H9 (cell line): ENCODE measurements at regions not wholly inside any gene's neighbourhood (a gene's known extent, or its start where the extent isn't known, plus 50 kb on each side); places are given as distances from the start of the nearest gene placed in this dataset.

Source experiments
- DNase-seq: peaks from one replicate; pipeline ENCODE4 v3.0.0-alpha.2; 2017
- H2AFZ ChIP-seq: one replicate; pipeline ENCODE4 v1.6.1; 2013; ENCODE audit warnings: mild to moderate bottlenecking, low read length, control low read depth, moderate library complexity
- H2AK5ac ChIP-seq: 2 replicates; pipeline ENCODE4 v1.6.1; 2013; ENCODE audit warnings: low read length, control low read depth, mixed read lengths; ENCODE audit not compliant: insufficient read length
- H2BK120ac ChIP-seq: one replicate; pipeline ENCODE4 v1.6.1; 2013; ENCODE audit warnings: low read depth, mild to moderate bottlenecking, low read length, control low read depth, inconsistent platforms; ENCODE audit not compliant: poor library complexity, severe bottlenecking
- H2BK12ac ChIP-seq: 2 replicates; pipeline ENCODE4 v1.6.1; 2013; ENCODE audit warnings: low read length, control low read depth, mixed read lengths, low read depth; ENCODE audit not compliant: insufficient read length
- H2BK15ac ChIP-seq: 2 replicates; pipeline ENCODE4 v1.6.1; 2013; ENCODE audit warnings: low read depth, low read length, control low read depth
- H2BK20ac ChIP-seq: one replicate; pipeline ENCODE4 v1.6.1; 2013; ENCODE audit warnings: low read depth, mild to moderate bottlenecking, low read length, control low read depth, inconsistent platforms; ENCODE audit not compliant: poor library complexity, severe bottlenecking
- H2BK5ac ChIP-seq: 2 replicates; pipeline ENCODE4 v1.6.1; 2013; ENCODE audit warnings: low read length, control low read depth, mixed read lengths; ENCODE audit not compliant: insufficient read length
- H3K14ac ChIP-seq: 2 replicates; pipeline ENCODE4 v1.6.1; 2013; ENCODE audit warnings: low read length, control low read depth; ENCODE audit not compliant: insufficient read depth
- H3K18ac ChIP-seq: 2 replicates; pipeline ENCODE4 v1.6.1; 2013; ENCODE audit warnings: low read depth, mild to moderate bottlenecking, mixed read lengths, low read length, control low read depth; ENCODE audit not compliant: insufficient read length
- H3K23ac ChIP-seq: 2 replicates; pipeline ENCODE4 v1.6.1; 2013; ENCODE audit warnings: low read length, control low read depth, mixed read lengths, low read depth; ENCODE audit not compliant: insufficient read length
- H3K23me2 ChIP-seq: 2 replicates; pipeline ENCODE4 v1.6.1; 2013; ENCODE audit warnings: low read depth, mild to moderate bottlenecking, mixed read lengths, low read length, control low read depth; ENCODE audit not compliant: insufficient read length, poor library complexity, severe bottlenecking
- H3K27ac ChIP-seq: 2 replicates; pipeline ENCODE4 v1.5.1; 2013; ENCODE audit warnings: low read length, control low read depth, mixed read lengths, low read depth; ENCODE audit not compliant: insufficient read length
- H3K27me3 ChIP-seq: 2 replicates; pipeline ENCODE4 v1.6.1; 2013; ENCODE audit warnings: low read length, control low read depth, inconsistent platforms; ENCODE audit not compliant: insufficient read depth
- H3K4ac ChIP-seq: 2 replicates; pipeline ENCODE4 v1.6.1; 2013; ENCODE audit warnings: low read depth, mild to moderate bottlenecking, control low read depth, inconsistent platforms, low read length, moderate library complexity
- H3K4me1 ChIP-seq: 2 replicates; pipeline ENCODE4 v1.6.1; 2013; ENCODE audit warnings: low read length, control low read depth, inconsistent platforms; ENCODE audit not compliant: insufficient read depth
- H3K4me2 ChIP-seq: 2 replicates; pipeline ENCODE4 v1.6.1; 2013; ENCODE audit warnings: low read length, control low read depth, mixed read lengths; ENCODE audit not compliant: insufficient read length, insufficient read depth
- H3K56ac ChIP-seq: 2 replicates; pipeline ENCODE4 v1.6.1; 2013; ENCODE audit warnings: low read depth, mild to moderate bottlenecking, mixed read lengths, low read length, control low read depth; ENCODE audit not compliant: insufficient read length
- H3K79me1 ChIP-seq: 2 replicates; pipeline ENCODE4 v1.6.1; 2013; ENCODE audit warnings: low read depth, mild to moderate bottlenecking, moderate library complexity, low read length, control low read depth, inconsistent platforms; ENCODE audit not compliant: insufficient read depth, poor library complexity, severe bottlenecking
- H3K79me2 ChIP-seq: 2 replicates; pipeline ENCODE4 v1.6.1; 2013; ENCODE audit warnings: low read length, control low read depth, inconsistent platforms; ENCODE audit not compliant: insufficient read depth
- H3K9ac ChIP-seq: 2 replicates; pipeline ENCODE4 v1.6.1; 2013; ENCODE audit warnings: low read length, control low read depth, mixed read lengths; ENCODE audit not compliant: insufficient read length; ENCODE audit errors: extremely low read depth
- H3K9me3 ChIP-seq: one replicate; pipeline ENCODE4 v1.6.1; 2013; ENCODE audit warnings: low read depth, low read length, inconsistent platforms; ENCODE audit not compliant: control insufficient read depth
- H3T11ph ChIP-seq: one replicate; pipeline ENCODE4 v1.6.1; 2013; ENCODE audit warnings: mild to moderate bottlenecking, low read length, control low read depth, inconsistent platforms
- H4K20me1 ChIP-seq: one replicate; pipeline ENCODE4 v1.6.1; 2013; ENCODE audit not compliant: control insufficient read depth, insufficient read length, insufficient read depth
- H4K5ac ChIP-seq: 2 replicates; pipeline ENCODE4 v1.6.1; 2013; ENCODE audit warnings: low read depth, mild to moderate bottlenecking, mixed read lengths, low read length, control low read depth; ENCODE audit not compliant: insufficient read length
- H4K8ac ChIP-seq: replicated peaks from 2 replicates; pipeline ENCODE4 v1.6.1; 2013; ENCODE audit warnings: low read length, control low read depth, mixed read lengths, low read depth; ENCODE audit not compliant: insufficient read length
- H4K91ac ChIP-seq: 2 replicates; pipeline ENCODE4 v1.6.1; 2013; ENCODE audit warnings: low read depth, mild to moderate bottlenecking, moderate library complexity, mixed read lengths, low read length, control low read depth; ENCODE audit not compliant: insufficient read length
- H3K27ac Mint-ChIP-seq, 3 experiments: 2 replicates in 2 of 3; 3 replicates in 1 of 3; pipeline ENCODE4 v1.8.0; 2020 to 2021; ENCODE audit warnings: mixed read lengths in 3 of 3, mild to moderate bottlenecking in 1 of 3, moderate library complexity in 1 of 3
- H3K27me3 Mint-ChIP-seq: 2 replicates; pipeline ENCODE4 v1.8.0; 2021; ENCODE audit warnings: low read depth, mild to moderate bottlenecking, moderate library complexity, mixed read lengths
- H3K36me3 Mint-ChIP-seq, 3 experiments: 2 replicates in 2 of 3; 3 replicates in 1 of 3; pipeline ENCODE4 v1.8.0; 2020 to 2021; ENCODE audit warnings: low read depth in 3 of 3, mixed read lengths in 3 of 3; ENCODE audit not compliant: insufficient read depth in 1 of 3
- H3K4me1 Mint-ChIP-seq, 2 experiments: 2 replicates each; pipeline ENCODE4 v1.8.0; 2020; ENCODE audit warnings: mixed read lengths in 2 of 2
- H3K4me3 Mint-ChIP-seq, 2 experiments: 2 replicates in 1 of 2; 3 replicates in 1 of 2; pipeline ENCODE4 v1.8.0; 2020 to 2021; ENCODE audit warnings: mild to moderate bottlenecking in 2 of 2, mixed read lengths in 2 of 2, moderate library complexity in 1 of 2
- H3K9me3 Mint-ChIP-seq, 2 experiments: 2 replicates in 1 of 2; 3 replicates in 1 of 2; pipeline ENCODE4 v1.8.0; 2020; ENCODE audit warnings: mild to moderate bottlenecking in 2 of 2, mixed read lengths in 2 of 2, moderate library complexity in 1 of 2
- CTCF ChIP-seq: fragments of 200-600 bp; sonication (generic); conservative IDR thresholded peaks from 3 replicates; pipeline ENCODE4 v1.8.0; 2021; ENCODE audit warnings: antibody characterized with exemption, mild to moderate bottlenecking
- WGBS: extraction: QIAGEN DNeasy Blood & Tissue Kit; methylation state at CpG from one replicate; pipeline ENCODE4 v1.1.7; 2013; ENCODE audit warnings: missing lambda C conversion rate, low lambda C conversion rate, mixed read lengths; ENCODE audit not compliant: insufficient read length; ENCODE audit errors: extremely low coverage; 5-methylcytosine and 5-hydroxymethylcytosine counted together

DNA sequence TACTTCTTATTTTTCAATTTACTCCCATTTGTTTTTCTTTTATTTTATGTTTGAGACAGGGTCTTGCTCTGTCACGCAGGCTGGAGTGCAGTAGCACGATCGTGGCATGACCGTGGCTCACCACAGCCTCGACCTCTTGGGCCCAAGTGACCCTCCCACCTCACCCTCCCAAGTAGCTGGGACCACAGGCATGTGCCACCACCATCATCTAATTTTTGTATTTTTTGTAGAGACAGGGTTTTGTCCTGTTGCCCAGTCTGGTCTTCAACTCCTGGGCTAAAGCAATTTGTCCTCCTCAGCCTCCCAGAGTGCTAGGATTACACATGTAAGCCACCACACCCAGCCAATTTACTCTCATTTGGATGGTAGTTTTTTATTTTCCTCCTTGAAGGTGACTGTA, 679.3 kb upstream of the CCDC179 start:
- Histone ChIP-seq H3K9ac (no peak overlapping the region), H3K4me2 (no peak overlapping the region), H2BK15ac (no peak overlapping the region), H3K23ac (no peak overlapping the region), H2BK120ac (no peak overlapping the region), H3K79me1 (no peaks in the 10 kb centered on the region), H3K79me2 (no peaks in the 10 kb centered on the region), H3K23me2 (no peaks in the 10 kb centered on the region), H3K27ac (no peak overlapping the region), H4K8ac (no peak overlapping the region), H4K20me1 (no peaks in the 10 kb centered on the region), H2BK20ac (no peak overlapping the region), H2BK12ac (no peak overlapping the region), H2AFZ (no peak overlapping the region), H2AK5ac (no peak overlapping the region), H3K4me1 (no peaks in the 10 kb centered on the region), H3K9me3 (no peaks in the 10 kb centered on the region), H3K27me3 (no peaks in the 10 kb centered on the region), H2BK5ac (no peak overlapping the region), H4K5ac (no peak overlapping the region), H3K4ac (no peak overlapping the region), H3K14ac (no peak overlapping the region), H3K18ac (no peak overlapping the region), H4K91ac (no peak overlapping the region), H3T11ph (no peak overlapping the region), H3K56ac (no peak overlapping the region)
- WGBS, result no CpG with 5 or more reads among the region's 5 CpGs
- no peak overlapping the region for H3K27ac Mint-ChIP-seq
- H3K4me3 Mint-ChIP-seq, result no peak overlapping the region
- no peaks in the 10 kb centered on the region; the same call in 1 of the 2 replicates for H3K27me3 Mint-ChIP-seq
- H3K36me3 Mint-ChIP-seq, result peaks cover 0 to 18% (median 6%) of the 10 kb centered on the region in 3 experiments; a peak in 3 of 7 replicates
- peaks cover 9 to 15% of the 10 kb centered on the region in 2 experiments for H3K9me3 Mint-ChIP-seq
- H3K4me1 Mint-ChIP-seq, result peaks cover 22 to 26% of the 10 kb centered on the region in 2 experiments
- no peak for DNase-seq
- TF ChIP-seq CTCF, result no peak
